ENCODE measurements at regions not wholly inside any gene's neighbourhood (a gene's known extent, or its start where the extent isn't known, plus 50 kb on each side); places are given as distances from the start of the nearest gene placed in this dataset.

DNA sequence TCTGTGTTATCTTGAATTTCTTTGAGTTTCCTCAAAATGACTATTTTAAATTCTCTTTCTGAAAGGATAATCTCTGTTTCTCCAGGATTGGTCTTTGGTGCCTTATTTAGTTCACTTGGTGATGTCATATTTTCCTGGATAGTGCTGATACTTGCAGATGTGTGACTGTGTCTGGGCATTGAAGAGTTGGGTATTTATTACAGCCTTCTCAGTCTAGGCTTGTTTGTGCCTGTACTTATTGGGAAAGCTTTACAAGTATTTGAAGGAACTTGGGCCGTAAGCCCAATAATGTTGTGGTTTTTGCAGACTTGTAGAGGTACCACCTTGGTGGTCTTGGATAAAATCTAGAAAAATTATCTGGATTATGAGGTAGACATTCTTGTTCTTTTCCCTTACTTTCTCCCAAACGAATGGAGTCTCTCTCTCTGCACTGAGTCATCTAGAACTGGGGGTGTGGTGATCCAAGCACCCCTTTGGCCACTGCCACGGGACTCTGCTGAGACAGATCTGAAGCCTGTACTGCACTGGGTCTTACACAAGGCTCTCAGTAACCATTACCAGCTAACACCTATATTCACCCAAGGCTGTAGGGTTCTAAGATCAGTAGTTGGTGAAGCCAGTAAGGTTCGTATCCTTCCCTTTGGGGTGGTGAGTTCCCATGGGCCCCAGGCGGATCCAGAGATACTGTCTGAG, 703.7 kb upstream of the MGAT4C start:
- TF ChIP-seq EP300 (IDR thresholded peaks at IDR 0.05): no peak
- no peak for TF ChIP-seq POLR2AphosphoS5 (IDR thresholded peaks at IDR 0.05)

Measured in upper lobe of left lung (tissue), 4 donors.